PC-3 (cell line): ENCODE measurements at regions not wholly inside any gene's neighbourhood (a gene's known extent, or its start where the extent isn't known, plus 50 kb on each side); places are given as distances from the start of the nearest gene placed in this dataset.
"Not testable (repeated sequence)": the region's sequence is repeated elsewhere in the genome, so short reads cannot be mapped to it uniquely, and the experiment has no call there.

ENCODE experiments used
- ATAC-seq: fragments of 200-7000 bp; cut with Tn5 transposase; 2 replicates; pipeline ENCODE4 v1.9.1; 2020; ENCODE audit warnings: mild to moderate bottlenecking, moderate library complexity
- BruUV-seq: library from RNA; stranded (reverse); fragments of 400-500 nt; replicated peaks from 2 replicates; lab custom pipeline; 2021; lab: Mats Ljungman, UMichigan
- CTCF ChIA-PET: fragments of 300-600 bp; sonication (Branson Sonifier 250); formaldehyde crosslinking; loops from one replicate; lab custom pipeline; 2022; ENCODE audit warnings: antibody characterized with exemption; lab: Charles Lee
- POLR2A ChIA-PET: fragments of 300-600 bp; sonication (Branson Sonifier 250); formaldehyde crosslinking; loops from one replicate; lab custom pipeline; 2022; ENCODE audit warnings: antibody characterized with exemption; ENCODE audit not compliant: unreplicated experiment; lab: Charles Lee
- DNase-seq: peaks from one replicate; pipeline ENCODE4 v3.0.0-alpha.2; 2015
- H2AFZ ChIP-seq: fragments of 300-600 bp; sonication (generic); 2 replicates; pipeline ENCODE4 v1.6.0; 2016; ENCODE audit warnings: antibody characterized with exemption, low read length
- H3F3A ChIP-seq: fragments of 300-600 bp; sonication (generic); one replicate; pipeline ENCODE4 v1.6.0; 2017; ENCODE audit warnings: antibody characterized with exemption, low read length, control low read depth, mild to moderate bottlenecking; ENCODE audit not compliant: unreplicated experiment
- H3K27ac ChIP-seq: fragments of 300-600 bp; sonication (generic); 2 replicates; pipeline ENCODE4 v1.5.1; 2016; ENCODE audit warnings: mild to moderate bottlenecking, low read length
- H3K27me3 ChIP-seq: fragments of 300-600 bp; sonication (generic); 2 replicates; pipeline ENCODE4 v1.6.1; 2016; ENCODE audit warnings: low read length, mixed read lengths
- H3K36me3 ChIP-seq: fragments of 300-600 bp; sonication (generic); 2 replicates; pipeline ENCODE4 v1.6.1; 2016; ENCODE audit warnings: low read depth, mixed run types, low read length, mixed read lengths
- H3K4me1 ChIP-seq: fragments of 300-600 bp; sonication (generic); 2 replicates; pipeline ENCODE4 v1.5.1; 2016; ENCODE audit warnings: low read length; ENCODE audit not compliant: insufficient read depth
- H3K4me2 ChIP-seq: fragments of 300-600 bp; sonication (generic); 2 replicates; pipeline ENCODE4 v1.6.0; 2016; ENCODE audit warnings: low read length
- H3K4me3 ChIP-seq: fragments of 300-600 bp; sonication (generic); 2 replicates; pipeline ENCODE4 v1.5.1; 2016; ENCODE audit warnings: mild to moderate bottlenecking, low read length, mixed read lengths
- H3K79me2 ChIP-seq: fragments of 300-600 bp; sonication (generic); 2 replicates; pipeline ENCODE4 v1.6.1; 2017; ENCODE audit warnings: low read length, mixed read lengths
- H3K9ac ChIP-seq: fragments of 300-600 bp; sonication (generic); 2 replicates; pipeline ENCODE4 v1.6.0; 2016; ENCODE audit warnings: mild to moderate bottlenecking, low read length
- H3K9me2 ChIP-seq: fragments of 300-600 bp; sonication (generic); replicated peaks from 2 replicates; pipeline ENCODE4 v1.6.1; 2016; ENCODE audit warnings: mixed run types, low read length, mixed read lengths
- H3K9me3 ChIP-seq: fragments of 300-600 bp; sonication (generic); 2 replicates; pipeline ENCODE4 v1.6.1; 2016; ENCODE audit warnings: low read length, mixed read lengths
- H4K20me1 ChIP-seq: fragments of 300-600 bp; sonication (generic); 2 replicates; pipeline ENCODE4 v1.6.1; 2016; ENCODE audit warnings: low read length, mixed read lengths
- CTCF ChIP-seq: fragments of 300-600 bp; sonication (generic); conservative IDR thresholded peaks from 2 replicates; pipeline ENCODE4 v1.5.1; 2017; ENCODE audit warnings: antibody characterized with exemption, low read depth, mild to moderate bottlenecking, low read length
- EZH2 ChIP-seq: fragments of 300-600 bp; sonication (generic); IDR thresholded peaks from one replicate; pipeline ENCODE4 v1.6.1; 2017; ENCODE audit warnings: antibody characterized with exemption, mild to moderate bottlenecking, low read length; ENCODE audit not compliant: unreplicated experiment
- EZH2phosphoT487 ChIP-seq: fragments of 300-600 bp; sonication (generic); IDR thresholded peaks from 2 replicates; pipeline ENCODE4 v1.6.1; 2018; ENCODE audit warnings: mild to moderate bottlenecking, antibody characterized with exemption, low read length, borderline replicate concordance
- intact Hi-C: fragments of 100-400 bp; cut with micrococcal nuclease; formaldehyde crosslinking; loops from 2 replicates; pipeline ENCODE4 v1.9.0; 2023

- DNase-seq (no peak), ATAC-seq (no peak)
- Histone ChIP-seq H3K9me3 (no peaks in the 10 kb centered on the region), H3F3A (no peaks in the 10 kb centered on the region), H3K36me3 (no peaks in the 10 kb centered on the region), H3K4me3 (no peak overlapping the region), H3K27ac (no peak overlapping the region), H2AFZ (no peak overlapping the region), H3K27me3 (no peaks in the 10 kb centered on the region), H3K9ac (no peak overlapping the region), H3K4me2 (no peak overlapping the region), H4K20me1 (no peaks in the 10 kb centered on the region), H3K79me2 (no peaks in the 10 kb centered on the region), H3K9me2 (no peaks in the 10 kb centered on the region), H3K4me1 (no peaks in the 10 kb centered on the region)
- no TSS peak for BruUV-seq
- no peak for TF ChIP-seq CTCF
- TF ChIP-seq EZH2: no peak
- TF ChIP-seq EZH2phosphoT487: no peak
- ChIA-PET POLR2A (no interaction called here), CTCF (no interaction called here)
- intact Hi-C loops: no loop called here
These were observed 127.4 kb downstream of the ZFAND4 start for GRCh38 chr10:45545150-45545549.

GRCh38 chr10:45544191-45544590 is 128.4 kb downstream of the ZFAND4 start:
- H2AFZ ChIP-seq: no peak overlapping the region
- no TSS peak for BruUV-seq
- no peaks in the 10 kb centered on the region for H3K27me3 ChIP-seq
- ATAC-seq: no peak
- H3K9ac ChIP-seq: no peak overlapping the region
- intact Hi-C loops: no loop called here
- ChIA-PET CTCF (no interaction called here), POLR2A (no interaction called here)
- H3K4me2 ChIP-seq: no peak overlapping the region
- H3K4me3 ChIP-seq: no peak overlapping the region
- no peaks in the 10 kb centered on the region for H3K9me3 ChIP-seq
- H3K27ac ChIP-seq: no peak overlapping the region
- TF ChIP-seq EZH2phosphoT487 (no peak), CTCF (no peak)
- no peak for DNase-seq
- no peaks in the 10 kb centered on the region for H4K20me1 ChIP-seq
- no peaks in the 10 kb centered on the region for H3K9me2 ChIP-seq
- no peaks in the 10 kb centered on the region for H3F3A ChIP-seq
- no peaks in the 10 kb centered on the region for H3K79me2 ChIP-seq
- no peaks in the 10 kb centered on the region for H3K36me3 ChIP-seq
- H3K4me1 ChIP-seq: no peaks in the 10 kb centered on the region

GRCh38 chr10:45541032-45541431 is 131.5 kb downstream of the ZFAND4 start:
- H3K4me2 ChIP-seq, CTCF ChIA-PET, H3K4me1 ChIP-seq, intact Hi-C loops, H3K36me3 ChIP-seq, ATAC-seq, H3K4me3 ChIP-seq, H3K27me3 ChIP-seq, H3F3A ChIP-seq, H3K9me2 ChIP-seq, H3K27ac ChIP-seq, BruUV-seq, H4K20me1 ChIP-seq, H3K9me3 ChIP-seq, POLR2A ChIA-PET, DNase-seq, H3K79me2 ChIP-seq, H3K9ac ChIP-seq, H2AFZ ChIP-seq: not testable (repeated sequence)

- H3K9ac ChIP-seq, BruUV-seq, ATAC-seq, DNase-seq, H3K4me2 ChIP-seq, H2AFZ ChIP-seq, CTCF ChIA-PET, intact Hi-C loops, H3K9me2 ChIP-seq, H4K20me1 ChIP-seq, H3K9me3 ChIP-seq, H3K27me3 ChIP-seq, H3K79me2 ChIP-seq, H3K4me3 ChIP-seq, POLR2A ChIA-PET, H3K27ac ChIP-seq, H3F3A ChIP-seq, H3K4me1 ChIP-seq, H3K36me3 ChIP-seq: not testable (repeated sequence)
These were observed 132.0 kb downstream of the ZFAND4 start for GRCh38 chr10:45540589-45540988.

GRCh38 chr10:45539569-45539968 is 133.0 kb downstream of the ZFAND4 start:
- ATAC-seq, H2AFZ ChIP-seq, H3K9me2 ChIP-seq, H3K4me3 ChIP-seq, CTCF ChIA-PET, H3F3A ChIP-seq, H3K36me3 ChIP-seq, H3K4me2 ChIP-seq, H3K79me2 ChIP-seq, H3K4me1 ChIP-seq, H3K27me3 ChIP-seq, H3K9ac ChIP-seq, H3K27ac ChIP-seq, intact Hi-C loops, H4K20me1 ChIP-seq, DNase-seq, H3K9me3 ChIP-seq, BruUV-seq: not testable (repeated sequence)
- POLR2A ChIA-PET: interaction anchor here (0.7 kb wide), 1 partner anchor 72 kb away, joined by 3 read pairs; no protein-coding TSS in a partner anchor
